ENCODE measurements at regions not wholly inside any gene's neighbourhood (a gene's known extent, or its start where the extent isn't known, plus 50 kb on each side); places are given as distances from the start of the nearest gene placed in this dataset.

- TF ChIP-seq EZH2phosphoT487 (IDR thresholded peaks at IDR 0.05; ENCODE audit: borderline replicate concordance, low read depth, low read length): no peak
- no peak for TF ChIP-seq CTCF (conservative IDR thresholded peaks at IDR 0.05; ENCODE audit: low read length)
Observed at GRCh38 chr1:194118086-194118485, 931.7 kb upstream of the B3GALT2 start.
